H1 (cell line): ENCODE measurements at regions not wholly inside any gene's neighbourhood (a gene's known extent, or its start where the extent isn't known, plus 50 kb on each side); places are given as distances from the start of the nearest gene placed in this dataset.

Experiments
- FOSL1 ChIP-seq: IDR thresholded peaks from 2 replicates; pipeline ENCODE4 v1.6.1; 2011; ENCODE audit warnings: mild to moderate bottlenecking, low read depth, low read length, moderate library complexity; ENCODE audit not compliant: insufficient read depth

DNA sequence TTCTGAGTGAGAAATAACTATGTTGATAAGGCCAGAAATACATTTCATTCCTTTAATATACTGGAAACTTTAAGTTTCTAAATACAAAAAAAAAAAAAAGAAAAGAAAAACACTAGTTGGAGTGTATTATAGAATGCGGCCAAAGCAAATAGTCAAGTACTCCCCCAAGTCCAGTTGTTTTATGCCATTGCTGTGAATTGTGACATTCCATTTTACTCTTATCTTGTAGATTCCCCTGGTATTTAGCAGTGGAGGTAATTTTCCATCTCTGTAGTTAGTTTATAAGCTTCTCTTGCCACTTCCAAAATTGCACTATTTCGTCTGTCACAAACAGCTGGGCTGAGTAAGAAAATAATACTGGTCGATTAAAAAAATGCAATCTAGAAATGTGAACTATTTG is 426.0 kb downstream of the PCDH18 start (continued):
- TF ChIP-seq FOSL1, result no peak
